DOHH2 (cell line): ENCODE measurements at regions not wholly inside any gene's neighbourhood (a gene's known extent, or its start where the extent isn't known, plus 50 kb on each side); places are given as distances from the start of the nearest gene placed in this dataset.
"Not testable (repeated sequence)": the region's sequence is repeated elsewhere in the genome, so short reads cannot be mapped to it uniquely, and the experiment has no call there.

Source experiments
- H3F3A ChIP-seq: fragments of 200-600 bp; sonication (generic), shearing (Covaris generic); 2 replicates; pipeline ENCODE4 v1.6.0; 2016; ENCODE audit warnings: antibody characterized with exemption, mild to moderate bottlenecking; ENCODE audit not compliant: control insufficient read depth, insufficient read depth
- H3K27ac ChIP-seq: fragments of 200-600 bp; sonication (generic); 2 replicates; pipeline ENCODE4 v1.5.1; 2014; ENCODE audit warnings: low read depth, mild to moderate bottlenecking, low read length, moderate library complexity
- H3K27me3 ChIP-seq: fragments of 200-600 bp; sonication (generic); 2 replicates; pipeline ENCODE4 v1.6.1; 2014; ENCODE audit warnings: mild to moderate bottlenecking, low read length, mixed read lengths; ENCODE audit not compliant: control insufficient read depth
- H3K36me3 ChIP-seq: fragments of 200-600 bp; sonication (generic); 2 replicates; pipeline ENCODE4 v1.6.1; 2014; ENCODE audit warnings: mild to moderate bottlenecking, low read length, moderate library complexity, mixed read lengths; ENCODE audit not compliant: control insufficient read depth
- H3K4me1 ChIP-seq: fragments of 200-600 bp; sonication (generic); 2 replicates; pipeline ENCODE4 v1.6.1; 2014; ENCODE audit warnings: mild to moderate bottlenecking, low read length, mixed read lengths; ENCODE audit not compliant: control insufficient read depth
- H3K4me2 ChIP-seq: fragments of 200-600 bp; sonication (generic); 2 replicates; pipeline ENCODE4 v1.6.0; 2014; ENCODE audit warnings: mild to moderate bottlenecking, low read length, moderate library complexity
- H3K4me3 ChIP-seq: fragments of 200-600 bp; sonication (generic); 2 replicates; pipeline ENCODE4 v1.5.1; 2014; ENCODE audit warnings: mild to moderate bottlenecking, low read length, mixed read lengths
- H3K79me2 ChIP-seq: fragments of 200-600 bp; sonication (generic); 2 replicates; pipeline ENCODE4 v1.6.1; 2014; ENCODE audit warnings: mild to moderate bottlenecking, low read length, mixed read lengths; ENCODE audit not compliant: control insufficient read depth
- H3K9me2 ChIP-seq: fragments of 200-600 bp; sonication (generic); replicated peaks from 2 replicates; pipeline ENCODE4 v1.6.1; 2014; ENCODE audit warnings: mild to moderate bottlenecking, low read length, mixed read lengths; ENCODE audit not compliant: control insufficient read depth
- H3K9me3 ChIP-seq: fragments of 200-600 bp; sonication (generic); 2 replicates; pipeline ENCODE4 v1.6.1; 2014; ENCODE audit warnings: antibody characterized with exemption, low read length, mixed read lengths; ENCODE audit not compliant: control insufficient read depth, insufficient read depth
- H4K20me1 ChIP-seq: fragments of 200-600 bp; sonication (generic); 2 replicates; pipeline ENCODE4 v1.6.0; 2014; ENCODE audit warnings: low read depth, mild to moderate bottlenecking, antibody characterized with exemption, low read length, moderate library complexity; ENCODE audit not compliant: control insufficient read depth, insufficient read depth
- CTCF ChIP-seq: fragments of 200-600 bp; sonication (generic); IDR thresholded peaks from one replicate; pipeline ENCODE4 v1.5.1; 2014; ENCODE audit warnings: antibody characterized with exemption, mild to moderate bottlenecking, low read depth, low read length; ENCODE audit not compliant: poor library complexity, severe bottlenecking
- EZH2phosphoT487 ChIP-seq: fragments of 200-600 bp; sonication (generic); IDR thresholded peaks from 2 replicates; pipeline ENCODE4 v1.6.1; 2017; ENCODE audit warnings: borderline replicate concordance, mild to moderate bottlenecking, antibody characterized with exemption, low read length, moderate library complexity, mixed read lengths

GRCh38 chr2:198861080-198861479 is 596.7 kb downstream of the SATB2 start:
- Histone ChIP-seq H3K4me3 (no peak overlapping the region), H3K36me3 (no peaks in the 10 kb centered on the region), H3K79me2 (no peaks in the 10 kb centered on the region), H3K9me2 (no peaks in the 10 kb centered on the region), H3K9me3 (no peaks in the 10 kb centered on the region), H3K27me3 (no peaks in the 10 kb centered on the region), H3F3A (no peaks in the 10 kb centered on the region), H3K4me2 (no peak overlapping the region), H3K27ac (no peak overlapping the region), H3K4me1 (no peaks in the 10 kb centered on the region), H4K20me1 (no peaks in the 10 kb centered on the region)
- no peak for TF ChIP-seq CTCF
- TF ChIP-seq EZH2phosphoT487, result no peak

GRCh38 chr2:198857246-198857645 is 600.5 kb downstream of the SATB2 start:
- no peaks in the 10 kb centered on the region for H3K79me2 ChIP-seq
- no peaks in the 10 kb centered on the region for H4K20me1 ChIP-seq
- H3K36me3 ChIP-seq, result no peaks in the 10 kb centered on the region
- no peaks in the 10 kb centered on the region for H3K9me3 ChIP-seq
- H3K4me1 ChIP-seq, result no peaks in the 10 kb centered on the region
- H3K9me2 ChIP-seq, result no peaks in the 10 kb centered on the region
- H3K27me3 ChIP-seq, result no peaks in the 10 kb centered on the region
- no peaks in the 10 kb centered on the region for H3F3A ChIP-seq
- no peak overlapping the region for H3K4me2 ChIP-seq
- no peak overlapping the region for H3K27ac ChIP-seq
- TF ChIP-seq CTCF, result no peak
- no peak for TF ChIP-seq EZH2phosphoT487
- H3K4me3 ChIP-seq, result no peak overlapping the region

- not testable (repeated sequence) for H3K27me3 ChIP-seq, H3K9me3 ChIP-seq, H3K79me2 ChIP-seq, H3K4me3 ChIP-seq, H3K9me2 ChIP-seq, H3K27ac ChIP-seq, H3K4me1 ChIP-seq, H3F3A ChIP-seq, H3K4me2 ChIP-seq, H4K20me1 ChIP-seq, H3K36me3 ChIP-seq
Observed at GRCh38 chr2:198855746-198856145, 602.0 kb downstream of the SATB2 start.

GRCh38 chr2:198852248-198852647 is 605.5 kb downstream of the SATB2 start:
- Histone ChIP-seq H3K4me3 (no peak overlapping the region), H4K20me1 (no peaks in the 10 kb centered on the region), H3K36me3 (no peaks in the 10 kb centered on the region), H3K4me2 (no peak overlapping the region), H3K79me2 (no peaks in the 10 kb centered on the region), H3K9me2 (no peaks in the 10 kb centered on the region), H3K4me1 (no peaks in the 10 kb centered on the region), H3F3A (no peaks in the 10 kb centered on the region), H3K27me3 (no peaks in the 10 kb centered on the region), H3K9me3 (no peaks in the 10 kb centered on the region), H3K27ac (no peak overlapping the region)
- TF ChIP-seq EZH2phosphoT487, result no peak
- TF ChIP-seq CTCF, result no peak
